ENCODE measurements at regions not wholly inside any gene's neighbourhood (a gene's known extent, or its start where the extent isn't known, plus 50 kb on each side); places are given as distances from the start of the nearest gene placed in this dataset.

GRCh38 chr17:77395501-77396048 is 254.8 kb downstream of the SEC14L1 start:
- no peak for DNase-seq (ENCODE audit: low spot score)

DNA sequence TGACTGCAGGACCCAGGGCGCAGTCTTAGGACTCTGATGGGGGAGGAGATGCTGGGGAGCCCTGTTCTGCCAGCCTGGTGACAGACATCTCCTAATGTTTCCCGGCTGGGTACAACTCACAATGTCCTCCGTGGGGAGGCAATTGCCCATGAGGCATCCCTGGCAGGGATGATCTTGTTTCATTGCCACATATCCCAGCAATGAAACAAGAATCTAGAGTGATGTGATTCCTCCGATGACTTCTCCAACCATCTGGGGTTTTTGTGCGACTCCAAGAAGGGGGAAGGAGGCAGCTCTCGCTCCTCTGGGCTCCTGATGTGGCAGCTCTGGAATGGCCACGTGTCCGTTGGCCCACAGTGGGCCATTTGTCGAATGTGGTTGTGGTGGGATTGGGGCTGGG is 255.8 kb downstream of the SEC14L1 start:
- no peak for DNase-seq (ENCODE audit: low spot score)

- DNase-seq (ENCODE audit: low spot score), result no peak
Observed at GRCh38 chr17:77398274-77398673, 257.5 kb downstream of the SEC14L1 start.

DNA sequence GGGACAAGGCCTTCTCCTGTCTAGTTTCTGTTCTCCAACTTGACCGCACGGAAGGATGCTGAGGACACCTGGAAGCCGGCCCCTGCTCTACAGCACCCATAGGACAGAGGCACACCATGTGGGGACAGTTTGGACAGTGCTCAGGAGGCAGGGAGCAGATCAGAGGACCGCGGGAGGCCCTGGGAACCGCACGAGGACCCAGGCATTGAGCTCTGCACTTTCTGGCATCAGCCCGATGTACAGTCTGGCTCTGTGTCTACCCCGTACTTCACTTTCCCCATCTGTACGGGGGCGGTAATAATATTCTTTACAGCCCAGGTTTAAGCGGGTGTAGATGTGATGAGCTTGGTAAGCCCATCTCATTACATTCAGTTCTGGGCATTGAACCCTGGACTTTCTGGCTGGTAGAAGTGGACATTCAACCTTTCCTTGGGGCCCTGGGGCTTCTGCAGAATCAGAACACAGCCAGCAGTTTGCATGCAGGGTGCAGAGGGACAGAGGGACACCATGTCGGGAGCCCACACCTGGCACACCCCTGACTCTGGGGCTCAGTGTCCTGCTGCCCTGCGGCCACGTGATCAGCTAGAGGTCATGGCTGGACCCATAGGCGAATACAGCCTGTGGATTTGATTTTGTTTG is 258.7 kb downstream of the SEC14L1 start:
- no peak for DNase-seq (ENCODE audit: low spot score)

GRCh38 chr17:77400445-77400870 is 259.7 kb downstream of the SEC14L1 start:
- no peak for DNase-seq (ENCODE audit: low spot score)

- no peak for DNase-seq (ENCODE audit: low spot score)
Observed at GRCh38 chr17:77402159-77402731, 261.5 kb downstream of the SEC14L1 start.

GRCh38 chr17:77403854-77404253 is 263.1 kb downstream of the SEC14L1 start:
- no peak for DNase-seq (ENCODE audit: low spot score)

DNA sequence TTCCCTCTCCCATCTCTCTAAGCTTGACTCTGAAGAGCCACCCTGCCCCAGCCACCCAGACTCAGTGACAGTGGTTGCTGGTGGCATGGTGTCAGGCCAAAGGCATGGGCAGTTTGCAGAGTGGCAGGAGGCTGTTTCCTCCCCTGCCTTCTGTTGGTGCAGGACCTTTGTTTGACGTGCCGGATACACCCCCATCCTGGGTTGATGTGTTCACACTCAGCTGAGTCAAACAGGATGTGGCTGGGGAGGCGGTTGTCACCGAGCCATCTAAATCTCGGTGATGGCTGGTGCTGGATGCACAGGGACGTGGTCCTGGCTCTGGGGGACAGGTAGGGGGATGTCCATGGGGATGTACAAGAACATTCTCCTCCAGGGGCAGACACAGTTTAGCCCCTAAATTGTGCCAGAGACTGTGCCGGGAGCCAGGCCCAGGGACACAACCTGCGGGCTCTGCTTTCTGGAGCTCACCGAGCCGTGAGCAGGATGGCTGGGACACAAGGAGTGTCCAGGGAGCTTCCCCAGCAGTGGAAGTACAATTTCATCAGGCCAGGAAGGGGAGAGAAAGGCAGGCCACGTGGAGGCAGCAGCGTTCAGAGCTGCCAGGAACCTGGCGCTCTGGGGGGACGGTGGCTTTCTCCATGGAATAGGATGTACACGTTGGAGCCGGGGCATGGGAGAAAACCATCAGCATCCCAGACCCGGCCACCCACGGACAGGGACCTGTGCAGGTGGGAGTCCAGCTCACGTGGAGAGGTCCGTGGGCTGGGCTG is 264.2 kb downstream of the SEC14L1 start:
- DNase-seq (ENCODE audit: low spot score), result peak; percentile 80

GRCh38 chr17:77405867-77406732 is 265.3 kb downstream of the SEC14L1 start:
- DNase-seq (ENCODE audit: low spot score), result no peak

DNA sequence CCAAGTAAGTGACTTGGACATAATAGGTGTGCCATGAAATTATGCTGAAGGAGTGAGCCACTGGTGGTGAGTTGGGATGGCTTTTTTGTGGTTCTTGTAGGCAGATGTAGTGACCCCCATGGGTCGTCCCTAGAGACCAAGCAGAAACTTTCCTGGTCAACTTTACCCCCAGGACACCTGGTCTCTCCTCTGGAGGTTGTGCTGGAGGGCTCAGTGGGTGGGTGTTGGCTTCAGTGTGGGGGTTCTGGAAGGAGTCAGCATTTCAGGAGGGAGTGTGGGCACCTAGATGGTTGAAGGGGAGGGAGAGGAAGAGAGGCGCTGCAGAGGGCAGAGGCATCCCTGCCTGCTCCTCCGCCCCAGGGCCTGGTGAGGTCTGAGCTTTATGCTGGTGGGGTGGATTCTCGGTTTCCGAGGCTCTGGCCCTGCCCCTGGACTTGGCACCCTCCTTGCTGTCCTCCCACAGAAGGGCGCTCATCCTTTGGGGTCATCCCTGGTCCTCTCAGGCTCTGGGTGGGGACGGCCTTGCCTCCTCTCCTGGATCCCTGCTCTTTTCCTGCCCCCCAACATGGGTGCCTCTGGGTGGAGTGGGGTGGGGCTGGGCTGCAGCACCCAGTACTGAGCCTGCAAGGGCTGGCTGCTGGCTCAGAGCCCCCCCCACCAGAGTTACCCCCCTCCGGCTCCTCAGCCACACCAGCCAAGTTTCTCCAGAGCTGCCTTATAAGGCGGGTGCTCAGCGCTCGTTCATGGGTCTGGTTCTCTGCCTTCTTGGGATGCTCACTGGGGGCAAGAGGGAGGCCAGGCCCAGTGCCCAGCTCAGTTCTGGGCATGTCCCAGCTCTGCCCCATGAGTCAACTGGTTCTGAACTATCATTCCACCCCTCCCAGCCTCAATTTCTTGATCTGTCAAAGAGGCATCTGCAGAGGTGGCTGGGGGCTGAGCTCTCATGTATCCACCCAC is 266.8 kb downstream of the SEC14L1 start:
- DNase-seq (ENCODE audit: low spot score), result no peak

- DNase-seq (ENCODE audit: low spot score), result no peak
Observed at GRCh38 chr17:77408284-77408683, 267.5 kb downstream of the SEC14L1 start.

DNA sequence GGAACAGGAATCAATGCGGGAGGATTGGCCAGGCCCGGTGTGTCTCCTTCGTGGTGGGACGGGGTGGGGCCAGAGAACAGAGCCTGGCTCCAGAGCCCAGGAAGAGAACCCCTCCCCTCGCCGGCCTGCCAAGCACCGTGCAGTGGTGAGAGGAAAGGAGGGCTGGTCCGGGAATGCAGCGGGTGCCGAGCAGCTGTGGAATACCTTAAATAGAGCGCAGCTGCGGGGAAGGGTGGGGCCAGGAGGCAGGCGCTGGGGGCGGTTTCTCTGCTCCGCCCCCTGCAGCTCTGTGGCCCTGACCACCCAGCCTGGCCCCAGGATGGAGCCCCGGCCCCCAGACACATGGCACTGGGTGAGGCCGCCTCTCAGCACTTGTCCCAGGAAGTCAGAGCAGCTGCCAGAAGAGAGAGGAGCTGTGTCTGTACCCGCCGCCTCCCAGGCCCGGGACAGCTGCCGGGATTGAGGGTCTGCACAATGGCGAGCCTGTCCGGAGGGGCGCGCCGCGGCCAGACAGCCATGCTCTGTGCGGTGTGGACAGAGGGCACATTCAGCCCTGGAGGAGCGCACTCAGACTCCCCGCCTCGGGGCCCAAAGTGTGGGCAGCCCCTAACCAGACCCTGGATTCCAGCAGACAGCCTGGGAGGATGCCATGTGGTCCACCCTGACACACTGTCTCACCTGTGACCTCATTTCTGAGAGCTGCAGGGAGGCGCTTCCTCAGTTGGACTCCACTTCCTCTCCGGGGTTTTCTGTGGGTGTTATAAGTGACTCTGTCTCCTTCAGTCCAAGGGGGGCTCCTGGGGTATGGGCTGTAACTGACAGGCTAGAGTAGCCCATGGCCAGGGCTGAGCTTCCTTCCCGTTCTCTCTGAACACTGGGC is 268.8 kb downstream of the SEC14L1 start:
- no peak for DNase-seq (ENCODE audit: low spot score)

DNA sequence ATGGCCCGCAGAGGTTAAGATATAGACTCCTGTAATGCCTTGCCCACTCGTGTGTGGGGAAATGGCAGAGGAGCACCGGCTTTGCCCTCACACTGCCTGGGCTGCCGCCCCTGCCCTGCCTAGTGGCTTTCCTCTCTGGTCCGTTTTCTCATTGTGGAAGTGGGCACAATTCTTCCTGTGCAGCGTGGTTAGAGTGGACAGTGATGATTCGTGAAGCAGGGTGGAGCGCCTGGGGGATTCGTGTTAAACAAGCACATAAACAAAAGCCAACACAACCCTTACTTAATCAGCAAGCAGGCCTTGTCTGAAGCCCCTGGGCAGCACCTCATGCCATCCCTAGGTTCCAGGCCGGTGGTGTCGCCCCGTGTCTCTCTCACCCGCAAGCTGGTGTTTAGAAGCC is 269.7 kb downstream of the SEC14L1 start:
- DNase-seq (ENCODE audit: low spot score), result no peak

- DNase-seq (ENCODE audit: low spot score), result no peak
Observed at GRCh38 chr17:77414811-77415400, 274.1 kb downstream of the SEC14L1 start.

- DNase-seq (ENCODE audit: low spot score), result no peak
Observed at GRCh38 chr17:77416105-77416713, 275.4 kb downstream of the SEC14L1 start.

GRCh38 chr17:77417575-77417974 is 276.8 kb downstream of the SEC14L1 start:
- DNase-seq (ENCODE audit: low spot score), result no peak

DNA sequence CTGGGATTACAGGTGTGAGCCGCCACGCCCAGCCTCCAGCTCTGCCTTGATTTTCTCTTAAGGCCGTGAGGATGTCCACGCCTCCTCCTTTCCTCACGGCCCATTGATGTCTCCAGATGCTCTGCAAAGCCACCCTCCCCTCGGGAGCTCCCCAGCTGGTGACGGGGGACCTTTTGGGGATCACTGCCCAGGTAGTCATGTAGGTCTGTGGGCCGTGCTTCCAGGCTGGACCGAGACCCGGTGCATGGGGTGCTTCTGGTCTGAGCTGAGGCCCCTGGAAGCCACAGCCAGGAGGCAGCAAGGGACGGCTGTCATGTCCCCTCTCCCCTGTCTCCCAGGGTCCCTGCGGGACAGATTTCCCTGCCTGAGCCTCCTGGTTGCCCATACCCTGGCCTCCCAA is 277.8 kb downstream of the SEC14L1 start:
- DNase-seq (ENCODE audit: low spot score), result no peak

- no peak for DNase-seq (ENCODE audit: low spot score)
Observed at GRCh38 chr17:77419095-77419494, 278.3 kb downstream of the SEC14L1 start.

DNA sequence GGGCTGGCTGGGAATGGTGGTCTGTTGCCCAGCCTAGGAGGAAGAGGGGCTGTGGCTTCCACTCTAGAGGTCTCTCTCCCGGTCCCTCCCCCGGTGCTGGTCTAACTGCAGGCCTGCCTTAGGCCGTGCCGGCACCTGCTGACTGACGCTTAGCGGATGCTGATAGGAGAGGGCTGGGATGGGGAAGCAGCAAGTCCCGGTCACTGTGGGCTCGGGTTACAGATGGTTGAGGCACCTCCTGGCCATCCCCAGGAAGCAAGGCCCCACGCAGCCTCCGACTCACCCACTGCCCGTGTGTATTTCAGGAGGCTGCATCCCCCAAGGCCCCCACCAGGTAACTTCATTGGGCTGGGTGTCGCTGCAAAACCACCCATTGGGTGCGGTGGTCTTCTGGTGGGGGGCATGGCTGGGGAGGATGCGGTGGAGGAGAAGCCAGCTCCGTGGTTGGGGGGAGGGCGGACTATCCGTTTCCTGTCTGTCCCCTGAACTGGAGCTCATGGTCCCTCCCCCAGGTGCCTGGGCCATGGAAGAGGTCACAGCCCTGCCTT is 278.9 kb downstream of the SEC14L1 start:
- DNase-seq (ENCODE audit: low spot score), result peak; percentile 33

All from kidney tubule cell (primary cell).